HepG2 (cell line): ENCODE measurements at regions not wholly inside any gene's neighbourhood (a gene's known extent, or its start where the extent isn't known, plus 50 kb on each side); places are given as distances from the start of the nearest gene placed in this dataset.

ENCODE experiments used
- ATAC-seq: fragments of 200-7000 bp; cut with Tn5 transposase; 3 replicates; pipeline ENCODE4 v1.9.1; 2020; ENCODE audit warnings: mild to moderate bottlenecking, moderate library complexity
- BruUV-seq: library from RNA; stranded (reverse); fragments of 400-500 nt; replicated peaks from 2 replicates; lab custom pipeline; 2021; lab: Mats Ljungman, UMichigan
- CTCF ChIA-PET: fragments of 300-600 bp; formaldehyde crosslinking; extraction: SDS; loops from one replicate; lab custom pipeline; 2021; ENCODE audit warnings: low total read pairs, inconsistent platforms, low intra/inter-chr PET ratio; lab: Yijun Ruan, JAX
- POLR2A ChIA-PET: fragments of 350-600 bp; sonication (Branson Sonifier 250); formaldehyde crosslinking; loops from one replicate; lab custom pipeline; 2020; ENCODE audit warnings: antibody characterized with exemption, inconsistent platforms; lab: Yijun Ruan, JAX
- DNase-seq: peaks from one replicate; pipeline ENCODE4 v3.0.0-alpha.2; 2015; ENCODE audit warnings: low spot score
- FAIRE-seq: peaks from 3 replicates; lab custom pipeline; 2011; peaks lifted over from hg19 to GRCh38; lab: Jason Lieb, UNC
- H2AFZ ChIP-seq: one replicate; pipeline ENCODE4 v1.6.1; 2011; ENCODE audit warnings: low read length, inconsistent platforms
- H3K27ac ChIP-seq: fragments of 300-600 bp; 3 replicates; pipeline ENCODE4 v1.8.0; 2011; ENCODE audit warnings: mixed run types, mild to moderate bottlenecking, mixed read lengths, low read length, inconsistent platforms; ENCODE audit not compliant: insufficient read depth; ENCODE audit errors: extremely low read length
- H3K27me3 ChIP-seq, 2 experiments: fragments of 200-600 bp in 1 of 2; 2 replicates in 1 of 2; 3 replicates in 1 of 2; pipeline versions ENCODE4 v1.6.0 to v1.8.0; 2011; ENCODE audit warnings: low read length in 2 of 2, mild to moderate bottlenecking in 2 of 2, moderate library complexity in 2 of 2, inconsistent platforms in 1 of 2; ENCODE audit not compliant: insufficient read depth in 2 of 2, control insufficient read depth in 1 of 2
- H3K36me3 ChIP-seq, 2 experiments: fragments of 200-600 bp in 1 of 2; replicated peaks in 1 of 2; 2 replicates in 1 of 2; 3 replicates in 1 of 2; pipeline versions ENCODE4 v1.5.1 to v1.8.0; 2011; ENCODE audit warnings: low read length in 2 of 2, inconsistent platforms in 1 of 2; ENCODE audit not compliant: insufficient read depth in 2 of 2, control insufficient read depth in 1 of 2
- H3K4me1 ChIP-seq: 2 replicates; pipeline ENCODE4 v1.5.1; 2012; ENCODE audit warnings: low read length, inconsistent platforms; ENCODE audit not compliant: insufficient read depth
- H3K4me2 ChIP-seq: 2 replicates; pipeline ENCODE4 v1.6.0; 2011; ENCODE audit warnings: low read depth, low read length, inconsistent platforms
- H3K4me3 ChIP-seq, 3 experiments: fragments of 200-600 bp in 1 of 3; sonication (generic), shearing (Covaris generic) in 1 of 3; replicated peaks in 1 of 3; 2 replicates each; pipeline ENCODE4 v1.5.1; 2011 to 2016; ENCODE audit warnings: low read length in 3 of 3, inconsistent platforms in 2 of 3, low read depth in 2 of 3, mild to moderate bottlenecking in 2 of 3, control low read depth in 1 of 3, mixed read lengths in 1 of 3; ENCODE audit not compliant: insufficient read depth in 1 of 3
- H3K79me2 ChIP-seq: one replicate; pipeline ENCODE4 v1.6.1; 2011; ENCODE audit warnings: low read length, inconsistent platforms; ENCODE audit not compliant: insufficient read depth
- H3K9ac ChIP-seq: 2 replicates; pipeline ENCODE4 v1.6.0; 2011; ENCODE audit warnings: mild to moderate bottlenecking, low read depth, low read length, inconsistent platforms; ENCODE audit not compliant: insufficient read depth
- H3K9me3 ChIP-seq: 2 replicates; pipeline ENCODE4 v1.5.1; 2012; ENCODE audit warnings: mild to moderate bottlenecking, low read length
- H4K20me1 ChIP-seq: 2 replicates; pipeline ENCODE4 v1.6.0; 2011; ENCODE audit warnings: inconsistent platforms, mild to moderate bottlenecking, low read length, moderate library complexity; ENCODE audit not compliant: insufficient read depth
- SP4 ChIP-seq: sonication (generic); formaldehyde crosslinking; IDR thresholded peaks from 2 replicates; pipeline ENCODE4 v1.8.1; 2023; ENCODE audit warnings: mild to moderate bottlenecking, missing genetic modification reagents
- ZNF816 ChIP-seq: sonication (generic); formaldehyde crosslinking; IDR thresholded peaks from 2 replicates; pipeline ENCODE4 v1.8.0; 2022; ENCODE audit warnings: missing genetic modification reagents, mild to moderate bottlenecking, borderline replicate concordance
- WGBS: methylation state at CpG from one replicate; pipeline ENCODE4 v1.1.6; 2017; ENCODE audit warnings: low lambda C conversion rate; 5-methylcytosine and 5-hydroxymethylcytosine counted together
- in situ Hi-C: cut with HindIII; loops from 2 replicates; pipeline ENCODE4 v1.10.0; 2017; ENCODE audit warnings: low pct_unique_long_range_greater_than_20kb; ENCODE audit not compliant: extremely low pct_ligation_motif_present
- intact Hi-C: fragments of 100-400 bp; cut with micrococcal nuclease; formaldehyde crosslinking; loops from one replicate; pipeline ENCODE4 v1.10.0; 2022; ENCODE audit not compliant: unreplicated experiment
- TF ChIP-seq, protein P1 (sequence below): sonication (generic); formaldehyde crosslinking; IDR thresholded peaks from 2 replicates; pipeline ENCODE4 v1.9.0; 2021; ENCODE audit warnings: missing genetic modification reagents, borderline replicate concordance
- TF ChIP-seq, protein P2 (sequence below): sonication (generic); formaldehyde crosslinking; IDR thresholded peaks from 2 replicates; pipeline ENCODE4 v1.4.0; 2020; ENCODE audit warnings: mild to moderate bottlenecking, missing genetic modification reagents
- TF ChIP-seq, protein P3 (sequence below): sonication (generic); formaldehyde crosslinking; IDR thresholded peaks from 2 replicates; pipeline ENCODE4 v1.8.1; 2023; ENCODE audit warnings: mild to moderate bottlenecking, moderate library complexity, missing genetic modification reagents

DNA sequence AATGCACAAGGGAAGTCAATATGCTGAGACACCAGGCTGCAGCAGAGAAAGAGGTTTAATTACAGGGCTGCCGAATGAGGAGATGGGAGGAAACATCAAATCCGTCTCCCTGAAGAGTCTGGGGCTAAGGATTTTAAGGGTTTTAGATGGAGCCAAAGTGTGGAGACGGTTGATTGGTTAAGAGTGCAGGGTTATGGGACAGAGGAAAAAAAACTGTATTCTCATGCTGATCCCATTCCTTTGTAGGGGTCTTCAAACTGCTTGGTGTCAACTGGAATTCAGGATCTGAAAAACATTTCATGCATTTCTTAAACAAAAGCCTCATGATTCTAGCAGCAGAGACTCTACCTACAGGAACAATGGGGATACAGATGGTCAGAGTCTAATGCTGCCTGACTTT lies 96.1 kb upstream of the SYNDIG1 start:
- TF ChIP-seq, protein P1, sequence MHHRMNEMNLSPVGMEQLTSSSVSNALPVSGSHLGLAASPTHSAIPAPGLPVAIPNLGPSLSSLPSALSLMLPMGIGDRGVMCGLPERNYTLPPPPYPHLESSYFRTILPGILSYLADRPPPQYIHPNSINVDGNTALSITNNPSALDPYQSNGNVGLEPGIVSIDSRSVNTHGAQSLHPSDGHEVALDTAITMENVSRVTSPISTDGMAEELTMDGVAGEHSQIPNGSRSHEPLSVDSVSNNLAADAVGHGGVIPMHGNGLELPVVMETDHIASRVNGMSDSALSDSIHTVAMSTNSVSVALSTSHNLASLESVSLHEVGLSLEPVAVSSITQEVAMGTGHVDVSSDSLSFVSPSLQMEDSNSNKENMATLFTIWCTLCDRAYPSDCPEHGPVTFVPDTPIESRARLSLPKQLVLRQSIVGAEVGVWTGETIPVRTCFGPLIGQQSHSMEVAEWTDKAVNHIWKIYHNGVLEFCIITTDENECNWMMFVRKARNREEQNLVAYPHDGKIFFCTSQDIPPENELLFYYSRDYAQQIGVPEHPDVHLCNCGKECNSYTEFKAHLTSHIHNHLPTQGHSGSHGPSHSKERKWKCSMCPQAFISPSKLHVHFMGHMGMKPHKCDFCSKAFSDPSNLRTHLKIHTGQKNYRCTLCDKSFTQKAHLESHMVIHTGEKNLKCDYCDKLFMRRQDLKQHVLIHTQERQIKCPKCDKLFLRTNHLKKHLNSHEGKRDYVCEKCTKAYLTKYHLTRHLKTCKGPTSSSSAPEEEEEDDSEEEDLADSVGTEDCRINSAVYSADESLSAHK (CRISPR knock-in tag): no peak
- H3K36me3 ChIP-seq: no peaks in the 10 kb centered on the region
- FAIRE-seq (no peak), ATAC-seq (no peak), DNase-seq (no peak)
- H3K4me3 ChIP-seq: no peak overlapping the region
- ChIA-PET POLR2A (no interaction called here), CTCF (no interaction called here)
- H4K20me1 ChIP-seq: no peaks in the 10 kb centered on the region
- no peak overlapping the region for H3K4me2 ChIP-seq
- no peaks in the 10 kb centered on the region for H3K27me3 ChIP-seq
- no TSS peak for BruUV-seq
- WGBS: 10% methylated on average over 3 of the region's 3 CpGs
- H3K79me2 ChIP-seq: no peaks in the 10 kb centered on the region
- intact Hi-C loops (no loop called here), in situ Hi-C loops (no loop called here)
- no peak overlapping the region for H3K9ac ChIP-seq
- no peak overlapping the region for H2AFZ ChIP-seq
- H3K4me1 ChIP-seq: peaks cover 6% of the 10 kb centered on the region
- H3K9me3 ChIP-seq: no peaks in the 10 kb centered on the region
- no peak overlapping the region for H3K27ac ChIP-seq

DNA sequence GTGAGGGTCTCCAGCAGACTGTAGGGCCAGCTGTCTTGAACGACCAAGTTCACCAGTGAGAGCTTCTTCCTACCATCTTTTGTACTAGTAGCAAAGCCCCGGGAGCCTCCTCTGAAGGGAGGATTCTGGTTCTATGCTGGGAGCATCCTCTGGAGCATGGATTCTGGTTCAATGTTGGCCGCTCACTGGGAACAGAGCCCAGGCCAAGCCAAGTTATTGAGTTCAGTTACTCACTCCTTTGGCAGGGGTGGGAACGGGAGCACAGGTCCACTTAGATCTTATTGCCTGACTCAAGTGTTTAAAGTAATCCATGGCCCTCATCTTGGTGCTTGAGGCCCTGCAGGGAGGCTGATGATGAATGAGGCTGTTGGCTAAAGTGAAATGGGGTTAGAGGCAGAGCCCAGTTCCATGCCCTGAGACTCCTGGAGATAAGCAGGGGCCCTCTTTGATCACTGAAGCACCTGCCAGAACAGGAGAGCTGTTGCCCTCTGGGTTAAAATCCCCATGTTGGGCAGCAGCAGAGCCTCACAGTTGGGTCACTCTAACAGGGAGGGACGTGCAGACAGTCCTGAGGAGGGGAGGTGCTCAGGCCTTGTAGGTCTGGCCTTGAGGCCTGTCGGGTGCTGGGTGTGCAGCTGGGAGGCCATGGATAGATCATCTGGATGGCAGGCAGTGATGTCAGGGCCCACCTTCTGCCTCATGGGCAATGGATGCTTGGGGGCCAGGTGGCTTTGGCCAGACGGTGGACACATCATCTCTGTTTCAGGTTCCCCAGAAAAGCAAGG lies 98.3 kb upstream of the SYNDIG1 start:
- POLR2A ChIA-PET: no interaction called here
- no TSS peak for BruUV-seq
- Histone ChIP-seq H4K20me1 (no peaks in the 10 kb centered on the region), H3K27ac (no peak overlapping the region), H2AFZ (no peak overlapping the region), H3K9me3 (no peaks in the 10 kb centered on the region), H3K79me2 (no peaks in the 10 kb centered on the region), H3K27me3 (peaks cover 0 to 16% of the 10 kb centered on the region in 2 experiments; a peak in 2 of 5 replicates), H3K9ac (no peak overlapping the region), H3K4me2 (no peak overlapping the region), H3K4me3 (no peak overlapping the region), H3K36me3 (no peaks in the 10 kb centered on the region), H3K4me1 (peaks cover 6% of the 10 kb centered on the region)
- intact Hi-C loops: no loop called here
- in situ Hi-C loops: no loop called here
- ATAC-seq (no peak), DNase-seq (no peak), FAIRE-seq (no peak)
- 23% methylated on average over 7 of the region's 7 CpGs for WGBS
- CTCF ChIA-PET: no interaction called here
- TF ChIP-seq SP4 (CRISPR knock-in tag): no peak
- no peak for TF ChIP-seq ZNF816 (CRISPR knock-in tag)
- TF ChIP-seq, protein P2, sequence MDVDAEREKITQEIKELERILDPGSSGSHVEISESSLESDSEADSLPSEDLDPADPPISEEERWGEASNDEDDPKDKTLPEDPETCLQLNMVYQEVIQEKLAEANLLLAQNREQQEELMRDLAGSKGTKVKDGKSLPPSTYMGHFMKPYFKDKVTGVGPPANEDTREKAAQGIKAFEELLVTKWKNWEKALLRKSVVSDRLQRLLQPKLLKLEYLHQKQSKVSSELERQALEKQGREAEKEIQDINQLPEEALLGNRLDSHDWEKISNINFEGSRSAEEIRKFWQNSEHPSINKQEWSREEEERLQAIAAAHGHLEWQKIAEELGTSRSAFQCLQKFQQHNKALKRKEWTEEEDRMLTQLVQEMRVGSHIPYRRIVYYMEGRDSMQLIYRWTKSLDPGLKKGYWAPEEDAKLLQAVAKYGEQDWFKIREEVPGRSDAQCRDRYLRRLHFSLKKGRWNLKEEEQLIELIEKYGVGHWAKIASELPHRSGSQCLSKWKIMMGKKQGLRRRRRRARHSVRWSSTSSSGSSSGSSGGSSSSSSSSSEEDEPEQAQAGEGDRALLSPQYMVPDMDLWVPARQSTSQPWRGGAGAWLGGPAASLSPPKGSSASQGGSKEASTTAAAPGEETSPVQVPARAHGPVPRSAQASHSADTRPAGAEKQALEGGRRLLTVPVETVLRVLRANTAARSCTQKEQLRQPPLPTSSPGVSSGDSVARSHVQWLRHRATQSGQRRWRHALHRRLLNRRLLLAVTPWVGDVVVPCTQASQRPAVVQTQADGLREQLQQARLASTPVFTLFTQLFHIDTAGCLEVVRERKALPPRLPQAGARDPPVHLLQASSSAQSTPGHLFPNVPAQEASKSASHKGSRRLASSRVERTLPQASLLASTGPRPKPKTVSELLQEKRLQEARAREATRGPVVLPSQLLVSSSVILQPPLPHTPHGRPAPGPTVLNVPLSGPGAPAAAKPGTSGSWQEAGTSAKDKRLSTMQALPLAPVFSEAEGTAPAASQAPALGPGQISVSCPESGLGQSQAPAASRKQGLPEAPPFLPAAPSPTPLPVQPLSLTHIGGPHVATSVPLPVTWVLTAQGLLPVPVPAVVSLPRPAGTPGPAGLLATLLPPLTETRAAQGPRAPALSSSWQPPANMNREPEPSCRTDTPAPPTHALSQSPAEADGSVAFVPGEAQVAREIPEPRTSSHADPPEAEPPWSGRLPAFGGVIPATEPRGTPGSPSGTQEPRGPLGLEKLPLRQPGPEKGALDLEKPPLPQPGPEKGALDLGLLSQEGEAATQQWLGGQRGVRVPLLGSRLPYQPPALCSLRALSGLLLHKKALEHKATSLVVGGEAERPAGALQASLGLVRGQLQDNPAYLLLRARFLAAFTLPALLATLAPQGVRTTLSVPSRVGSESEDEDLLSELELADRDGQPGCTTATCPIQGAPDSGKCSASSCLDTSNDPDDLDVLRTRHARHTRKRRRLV (CRISPR knock-in tag): no peak
- TF ChIP-seq, protein P3, sequence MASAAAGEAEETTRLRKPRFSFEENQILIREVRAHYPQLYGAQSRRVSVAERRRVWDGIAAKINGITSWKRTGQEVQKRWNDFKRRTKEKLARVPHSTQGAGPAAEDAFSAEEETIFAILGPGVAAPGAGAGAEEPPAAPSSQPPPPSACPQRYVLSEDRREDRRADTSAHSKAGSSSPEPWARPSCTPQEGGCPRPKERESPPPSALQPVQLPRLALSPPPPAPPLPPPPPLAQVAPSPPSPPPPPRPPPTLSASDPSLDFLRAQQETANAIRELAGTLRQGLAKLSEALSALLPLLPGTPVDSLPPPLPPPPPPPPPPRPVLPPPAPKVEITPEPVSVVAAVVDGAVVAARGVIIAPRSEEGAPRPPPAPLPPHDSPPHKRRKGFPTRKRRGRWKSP (CRISPR knock-in tag): no peak
